Choroid plexus epithelial cell (primary cell): ENCODE measurements at regions not wholly inside any gene's neighbourhood (a gene's known extent, or its start where the extent isn't known, plus 50 kb on each side); places are given as distances from the start of the nearest gene placed in this dataset.

ENCODE experiments used
- DNase-seq: peaks from one replicate; pipeline ENCODE4 v3.0.0-alpha.2; 2010; ENCODE audit warnings: low read depth
- H3K4me3 ChIP-seq: 2 replicates; pipeline ENCODE4 v1.5.1; 2011; ENCODE audit warnings: low read depth, mild to moderate bottlenecking, control low read depth, low read length, moderate library complexity
- TF ChIP-seq, protein P1 (sequence below): conservative IDR thresholded peaks from 2 replicates; pipeline ENCODE4 v1.5.1; 2011; ENCODE audit warnings: low read depth, mild to moderate bottlenecking, control low read depth, inconsistent platforms, low read length, moderate library complexity

DNA sequence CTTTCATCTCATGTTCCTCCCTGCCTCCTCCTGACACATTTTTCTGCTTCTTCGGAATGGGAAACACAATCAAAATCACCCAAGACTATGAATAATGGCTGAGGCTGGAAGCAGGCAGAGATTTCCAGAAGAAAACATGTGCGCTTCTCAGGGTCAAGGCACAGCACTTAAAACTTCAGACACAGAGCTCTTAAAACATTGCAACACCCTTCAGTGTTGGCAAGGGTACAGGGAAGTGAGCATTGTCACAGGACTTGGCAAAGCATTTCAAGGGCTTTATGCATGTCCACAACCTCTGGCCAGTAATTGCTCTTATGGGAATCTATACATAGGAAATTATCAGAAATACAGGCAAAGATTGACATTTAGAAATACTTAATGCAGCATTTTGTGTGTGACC lies 477.6 kb upstream of the KLHL29 start:
- no peak overlapping the region for H3K4me3 ChIP-seq
- no peak for DNase-seq
- TF ChIP-seq, protein P1, sequence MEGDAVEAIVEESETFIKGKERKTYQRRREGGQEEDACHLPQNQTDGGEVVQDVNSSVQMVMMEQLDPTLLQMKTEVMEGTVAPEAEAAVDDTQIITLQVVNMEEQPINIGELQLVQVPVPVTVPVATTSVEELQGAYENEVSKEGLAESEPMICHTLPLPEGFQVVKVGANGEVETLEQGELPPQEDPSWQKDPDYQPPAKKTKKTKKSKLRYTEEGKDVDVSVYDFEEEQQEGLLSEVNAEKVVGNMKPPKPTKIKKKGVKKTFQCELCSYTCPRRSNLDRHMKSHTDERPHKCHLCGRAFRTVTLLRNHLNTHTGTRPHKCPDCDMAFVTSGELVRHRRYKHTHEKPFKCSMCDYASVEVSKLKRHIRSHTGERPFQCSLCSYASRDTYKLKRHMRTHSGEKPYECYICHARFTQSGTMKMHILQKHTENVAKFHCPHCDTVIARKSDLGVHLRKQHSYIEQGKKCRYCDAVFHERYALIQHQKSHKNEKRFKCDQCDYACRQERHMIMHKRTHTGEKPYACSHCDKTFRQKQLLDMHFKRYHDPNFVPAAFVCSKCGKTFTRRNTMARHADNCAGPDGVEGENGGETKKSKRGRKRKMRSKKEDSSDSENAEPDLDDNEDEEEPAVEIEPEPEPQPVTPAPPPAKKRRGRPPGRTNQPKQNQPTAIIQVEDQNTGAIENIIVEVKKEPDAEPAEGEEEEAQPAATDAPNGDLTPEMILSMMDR, result no peak

DNA sequence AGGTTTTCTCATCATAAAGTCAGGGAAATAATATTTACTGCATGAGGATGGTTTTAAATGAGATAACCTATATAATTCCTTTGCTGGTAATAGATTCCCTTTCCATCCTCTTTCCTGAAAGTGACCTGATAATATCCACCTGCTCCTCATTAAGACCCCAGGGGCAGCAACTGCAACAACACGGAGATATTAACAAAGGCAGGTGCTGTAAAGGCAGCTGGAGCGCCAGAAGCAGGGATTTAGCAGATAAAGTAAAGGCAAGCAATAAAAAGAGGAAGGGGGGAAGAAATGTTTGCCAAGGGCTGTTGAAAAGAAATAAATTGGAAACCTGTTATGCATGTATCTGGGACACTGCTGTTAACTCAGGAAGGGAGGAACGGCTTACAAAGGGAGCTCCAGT lies 472.6 kb upstream of the KLHL29 start:
- TF ChIP-seq, protein P1, result no peak
- DNase-seq, result no peak
- H3K4me3 ChIP-seq, result no peak overlapping the region

DNA sequence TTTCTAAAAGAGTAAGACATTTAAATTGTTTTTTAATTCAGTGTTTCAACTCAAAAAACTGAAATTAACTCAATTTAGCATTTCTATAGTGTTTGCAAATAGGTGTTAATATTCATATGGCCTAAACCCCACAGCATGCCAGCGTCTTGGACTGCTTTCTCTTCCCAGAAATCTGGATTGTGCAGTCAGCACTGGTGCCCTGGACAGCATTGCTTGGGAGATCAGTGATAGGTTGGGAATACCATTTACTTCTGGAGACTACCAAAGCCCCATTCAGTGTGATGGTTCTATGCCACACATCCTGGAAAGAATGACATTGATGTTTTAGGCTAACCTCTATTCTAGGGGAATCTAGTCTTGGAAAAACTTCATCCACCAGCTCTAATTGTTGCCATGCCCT lies 455.0 kb upstream of the KLHL29 start:
- DNase-seq, result no peak
- H3K4me3 ChIP-seq, result no peak overlapping the region
- TF ChIP-seq, protein P1, result no peak

DNA sequence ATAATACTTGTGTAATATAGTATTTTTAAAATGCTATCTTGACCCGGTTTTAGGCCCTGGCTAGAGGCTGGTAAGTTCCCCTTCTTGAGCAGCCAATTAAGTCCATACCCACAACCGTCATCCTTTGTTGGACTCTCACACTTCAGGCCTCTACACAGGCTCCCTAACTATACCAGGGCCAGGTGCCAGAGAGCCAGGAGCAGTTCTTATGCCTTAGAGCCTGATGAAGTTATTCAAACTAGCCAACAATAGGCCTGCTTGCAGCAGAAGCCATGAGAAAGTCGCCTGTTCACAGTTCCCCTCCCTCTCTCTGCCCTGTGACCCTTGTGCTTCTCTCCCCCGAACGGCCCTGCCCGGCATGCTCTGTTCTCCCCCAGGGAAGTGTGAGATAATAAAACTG lies 454.2 kb upstream of the KLHL29 start:
- no peak overlapping the region for H3K4me3 ChIP-seq
- DNase-seq, result no peak
- TF ChIP-seq, protein P1, result no peak

DNA sequence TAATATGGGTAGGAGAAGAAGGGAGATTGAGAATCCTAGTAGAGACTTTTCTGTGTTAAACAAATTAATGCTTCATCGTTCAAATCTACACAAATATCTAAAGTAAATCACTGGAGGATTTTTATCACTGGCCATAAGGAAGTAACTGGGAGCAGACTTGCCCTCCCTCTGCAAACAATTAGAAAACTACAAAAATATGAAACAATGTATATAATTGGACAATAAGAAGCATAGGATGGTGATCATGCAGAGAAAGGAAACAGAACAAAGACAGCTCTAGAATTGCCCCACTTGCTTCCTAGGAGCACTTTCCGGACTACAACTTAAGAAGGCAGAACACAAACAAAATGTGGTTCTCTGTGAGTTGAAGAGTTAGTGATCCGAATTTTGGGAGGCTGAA lies 452.7 kb upstream of the KLHL29 start:
- H3K4me3 ChIP-seq, result no peak overlapping the region
- TF ChIP-seq, protein P1, result no peak
- no peak for DNase-seq

DNA sequence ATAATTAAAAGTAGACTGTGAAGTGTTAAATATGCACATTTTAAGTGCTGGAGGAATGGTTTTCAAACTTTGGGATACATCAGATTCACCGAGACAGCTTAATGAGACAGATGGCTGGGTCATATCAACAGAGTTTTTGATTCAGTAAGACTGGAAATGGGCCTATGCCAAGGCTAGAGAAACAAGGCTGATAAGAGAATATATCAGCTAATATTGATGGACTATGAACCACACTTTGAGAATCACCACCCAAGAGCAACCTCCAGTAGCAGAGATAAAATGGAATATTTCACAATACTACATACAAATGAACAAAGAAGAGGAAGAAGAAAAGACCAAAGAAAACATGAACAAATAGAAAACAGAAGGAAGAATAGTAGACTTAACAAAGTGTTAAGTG lies 450.2 kb upstream of the KLHL29 start:
- DNase-seq, result no peak
- TF ChIP-seq, protein P1, result no peak
- H3K4me3 ChIP-seq, result no peak overlapping the region

DNA sequence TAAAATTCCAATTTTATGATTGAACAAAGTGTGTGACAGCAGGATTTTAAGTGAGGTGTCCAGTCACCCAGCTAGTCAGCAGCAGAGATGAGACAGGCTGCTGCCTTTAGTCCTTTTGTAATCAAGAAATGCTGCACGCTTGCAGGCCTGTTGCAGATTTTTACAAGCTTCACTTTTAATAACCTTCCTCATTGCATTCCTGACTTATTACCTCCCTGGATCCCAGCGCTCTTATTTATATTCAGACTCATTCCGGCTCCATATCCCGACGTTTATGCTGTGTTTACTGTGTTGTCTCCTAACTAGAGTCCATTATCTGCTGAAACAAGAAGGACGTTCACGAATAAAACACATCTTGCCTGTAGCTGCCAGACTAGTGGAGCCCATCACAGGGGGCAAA lies 442.5 kb upstream of the KLHL29 start:
- H3K4me3 ChIP-seq, result no peak overlapping the region
- TF ChIP-seq, protein P1, result no peak
- no peak for DNase-seq
